T47D (cell line): ENCODE measurements at regions not wholly inside any gene's neighbourhood (a gene's known extent, or its start where the extent isn't known, plus 50 kb on each side); places are given as distances from the start of the nearest gene placed in this dataset.
A peak's percentile ranks its signal among the peaks of the same experiment; 100 is the strongest.
"Not testable (repeated sequence)": the region's sequence is repeated elsewhere in the genome, so short reads cannot be mapped to it uniquely, and the experiment has no call there.

Source experiments
- DNase-seq, 2 experiments: peaks; one replicate each; pipeline versions ENCODE4 v3.0.0 to v3.0.0-alpha.2; 2011 to 2012; ENCODE audit warnings: low read depth in 1 of 2, low spot score in 1 of 2
- JUND ChIP-seq: IDR thresholded peaks from 2 replicates; pipeline ENCODE4 v1.6.1; 2012; ENCODE audit warnings: low read depth
- in situ Hi-C: cut with HindIII; loops from 2 replicates; pipeline ENCODE4 v1.10.0; 2016; ENCODE audit warnings: low sequenced_read_pairs, low pct_unique_long_range_greater_than_20kb

DNA sequence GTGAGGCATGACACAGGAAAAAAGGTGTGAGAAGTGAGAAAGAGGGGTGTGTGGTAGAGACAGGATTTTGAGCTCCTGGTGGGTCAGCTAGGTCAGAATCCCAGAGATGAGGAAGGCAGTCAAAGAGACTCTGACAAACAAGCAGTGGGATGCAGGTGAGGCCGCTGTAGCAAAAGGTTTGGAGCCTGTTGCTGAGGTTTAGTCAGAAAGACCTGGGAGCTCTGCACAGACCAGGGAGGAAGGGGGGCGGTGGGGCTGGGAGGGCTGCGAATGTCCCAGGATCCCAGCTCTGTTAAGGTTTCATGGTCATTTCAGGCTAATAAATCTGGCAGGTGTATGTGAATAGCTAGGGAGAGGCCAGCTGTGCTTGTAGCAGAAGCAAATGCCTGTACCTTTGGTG, 373.9 kb upstream of the SYNCRIP start:
- in situ Hi-C loops: no loop called here
- TF ChIP-seq JUND: no peak
- DNase-seq: no peak

GRCh38 chr6:86016077-86016476, 373.4 kb upstream of the SYNCRIP start:
- no peak for DNase-seq
- in situ Hi-C loops: no loop called here
- TF ChIP-seq JUND: no peak

DNA sequence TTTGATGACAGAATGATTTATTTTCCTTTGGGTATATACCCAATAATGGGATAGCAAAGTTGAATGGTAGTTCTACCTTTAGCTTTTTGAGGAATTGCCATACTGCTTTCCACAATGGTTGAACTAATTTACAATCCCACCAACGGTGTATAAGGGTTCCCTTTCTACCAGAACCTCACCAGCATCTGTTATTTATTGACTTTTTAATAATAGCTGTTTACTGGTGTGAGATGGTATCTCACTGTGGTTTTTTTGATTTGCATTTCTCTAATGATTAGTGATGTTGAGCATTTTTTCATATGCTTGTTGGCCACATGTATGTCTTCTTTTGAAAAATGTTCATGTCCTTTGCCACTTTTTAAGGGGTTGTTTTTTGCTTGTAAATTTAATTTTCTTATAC, 370.3 kb upstream of the SYNCRIP start:
- in situ Hi-C loops, DNase-seq: not testable (repeated sequence)

DNA sequence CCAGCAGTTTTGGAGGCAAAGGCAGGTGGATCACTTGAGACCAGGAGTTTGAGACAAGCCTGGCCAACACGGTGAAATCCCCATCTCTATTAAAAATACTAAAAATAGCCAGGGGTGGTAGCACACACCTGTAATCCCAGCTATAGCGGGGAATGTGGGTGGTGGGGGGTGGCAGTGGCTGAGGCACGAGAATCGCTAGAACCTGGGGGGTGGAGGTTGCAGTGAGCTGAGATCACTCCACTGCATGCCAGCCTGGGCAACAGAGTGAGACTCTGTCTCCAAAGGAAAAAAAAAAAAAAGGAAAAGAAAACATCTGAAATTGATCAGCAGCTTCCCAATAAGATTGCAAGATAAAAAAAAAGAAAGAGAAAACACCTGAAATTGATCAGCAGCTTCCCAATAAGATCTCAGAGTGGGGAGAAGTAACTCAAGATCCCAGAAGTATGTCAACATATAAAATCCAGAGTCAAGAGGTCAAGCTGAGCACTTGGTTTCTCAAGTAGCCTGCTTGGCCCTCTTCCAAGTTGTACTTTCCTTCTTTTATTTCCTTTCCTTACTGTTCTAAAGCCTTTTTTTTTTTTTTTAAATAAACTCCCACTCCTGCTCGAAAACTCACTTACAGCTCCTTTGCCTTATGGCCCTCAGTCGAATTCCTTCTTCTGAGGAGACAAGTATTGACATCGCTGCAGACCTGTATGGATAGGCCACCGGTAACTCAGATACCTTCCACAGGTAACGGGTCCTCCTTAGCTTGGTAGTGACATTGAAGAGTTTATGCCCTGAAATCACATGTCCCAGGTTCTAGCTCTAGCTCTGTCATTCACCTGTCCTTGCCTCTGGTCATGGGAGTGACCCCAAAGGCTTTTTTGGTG, 368.5 kb upstream of the SYNCRIP start:
- DNase-seq: no peak
- in situ Hi-C loops: no loop called here
- TF ChIP-seq JUND: no peak

DNA sequence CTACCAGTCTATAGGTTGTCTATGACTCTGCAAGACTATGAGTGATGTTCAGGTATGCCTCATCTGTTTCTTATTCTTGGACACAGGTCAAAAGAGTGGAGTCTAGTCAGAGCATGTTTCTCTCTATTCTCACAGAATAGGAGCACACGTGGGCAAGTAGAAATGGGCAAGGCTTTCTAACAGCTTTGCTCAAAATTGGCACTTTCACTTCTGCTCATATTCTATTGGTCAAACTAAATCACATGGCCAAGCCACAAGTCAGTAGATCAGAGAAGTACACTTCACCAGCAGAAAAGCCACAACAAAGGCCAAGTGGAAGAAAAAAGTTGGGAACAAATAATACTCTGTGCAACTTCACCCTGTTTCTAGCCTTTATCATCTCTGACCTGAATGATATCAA, 354.5 kb upstream of the SYNCRIP start:
- DNase-seq: no peak
- in situ Hi-C loops: no loop called here
- no peak for TF ChIP-seq JUND

DNA sequence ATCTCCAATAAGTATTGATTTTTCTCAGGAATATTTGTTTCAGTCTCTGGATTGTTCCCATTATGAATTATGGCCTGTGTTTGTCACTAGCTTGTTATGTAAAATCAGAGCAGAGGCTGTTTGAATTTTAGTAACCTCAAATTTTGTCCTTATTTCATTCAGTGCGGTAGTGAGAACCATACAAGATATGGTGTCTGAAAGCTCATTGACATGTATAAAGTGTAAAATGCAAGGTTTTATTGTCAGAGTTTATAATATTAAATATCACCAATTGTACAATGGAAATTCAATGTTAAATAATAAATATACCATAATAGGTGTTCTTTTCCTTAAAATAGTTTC, 353.3 kb upstream of the SYNCRIP start:
- TF ChIP-seq JUND: no peak
- DNase-seq: no peak
- in situ Hi-C loops: no loop called here

DNA sequence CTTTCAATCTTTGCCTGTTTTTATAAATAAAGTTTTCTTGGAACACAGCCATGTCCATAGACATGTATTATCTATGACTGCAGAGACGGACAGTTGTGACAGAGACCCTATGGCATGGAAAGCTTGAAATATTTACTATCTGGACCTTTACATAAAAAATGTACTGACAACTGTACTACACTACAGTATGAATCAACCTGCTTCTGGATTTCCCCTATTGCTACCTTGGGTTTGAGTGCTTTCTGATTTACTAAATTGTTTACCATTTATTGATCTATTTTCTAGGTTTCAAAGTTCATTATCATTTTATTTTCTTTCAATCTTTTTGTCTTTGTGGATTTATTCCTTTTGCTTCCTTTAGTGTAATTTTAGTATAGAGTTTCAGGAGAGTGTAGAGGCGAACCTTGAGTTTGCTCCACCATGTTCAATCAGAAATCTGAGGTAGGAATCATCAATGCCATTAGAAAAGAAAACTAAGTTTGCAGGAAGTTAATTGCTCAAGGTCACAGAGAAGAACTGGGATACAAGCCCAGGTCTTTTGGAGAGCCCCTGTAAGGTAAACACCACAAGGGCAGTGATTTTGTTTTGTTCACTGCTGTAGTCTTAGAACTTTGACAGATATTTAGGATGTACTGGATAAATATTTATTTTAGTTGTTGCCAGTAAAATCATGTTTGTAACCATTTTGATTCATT, 352.8 kb upstream of the SYNCRIP start:
- in situ Hi-C loops: no loop called here
- TF ChIP-seq JUND: no peak
- DNase-seq: no peak

GRCh38 chr6:85986681-85987080, 344.0 kb upstream of the SYNCRIP start:
- in situ Hi-C loops: no loop called here
- no peak for TF ChIP-seq JUND
- DNase-seq: no peak

DNA sequence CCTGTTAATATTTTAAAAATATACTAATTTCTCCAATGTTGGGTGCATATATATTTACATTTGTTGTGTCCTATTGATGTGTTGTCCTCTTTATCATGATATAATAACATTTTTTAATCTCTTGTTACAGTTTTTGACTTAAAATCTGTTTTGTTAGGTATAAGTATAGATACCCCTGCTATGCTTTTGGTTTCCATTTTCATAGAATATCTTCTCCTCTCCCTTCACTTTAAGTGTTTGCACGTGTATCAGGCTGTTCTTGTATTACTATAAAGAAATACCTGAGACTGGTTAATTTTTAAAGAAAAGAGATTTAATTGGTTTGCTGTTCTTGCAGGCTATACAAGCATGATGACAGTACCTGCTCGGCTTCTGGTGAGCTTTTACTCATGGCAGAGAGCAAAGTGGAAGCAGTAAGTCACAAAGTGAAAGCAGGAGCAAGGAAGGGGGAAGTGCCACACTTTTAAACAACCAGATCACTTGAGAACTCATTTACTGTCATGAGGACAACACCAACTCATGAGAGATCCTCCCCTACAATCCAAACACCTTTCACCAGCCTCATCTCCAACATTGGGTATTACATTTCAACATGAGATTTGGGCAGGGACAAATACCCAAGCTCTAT, 340.5 kb upstream of the SYNCRIP start:
- DNase-seq: no peak
- TF ChIP-seq JUND: no peak

GRCh38 chr6:85977661-85978060, 335.0 kb upstream of the SYNCRIP start:
- DNase-seq: peak in 1 of 2 experiments; percentile 5
- no peak for TF ChIP-seq JUND
- in situ Hi-C loops: no loop called here

More for the DNA sequence above, 340.5 kb upstream of the SYNCRIP start:
- in situ Hi-C loops: no loop called here

GRCh38 chr6:85975957-85976356, 333.3 kb upstream of the SYNCRIP start:
- no peak for DNase-seq
- TF ChIP-seq JUND: no peak
- in situ Hi-C loops: no loop called here

DNA sequence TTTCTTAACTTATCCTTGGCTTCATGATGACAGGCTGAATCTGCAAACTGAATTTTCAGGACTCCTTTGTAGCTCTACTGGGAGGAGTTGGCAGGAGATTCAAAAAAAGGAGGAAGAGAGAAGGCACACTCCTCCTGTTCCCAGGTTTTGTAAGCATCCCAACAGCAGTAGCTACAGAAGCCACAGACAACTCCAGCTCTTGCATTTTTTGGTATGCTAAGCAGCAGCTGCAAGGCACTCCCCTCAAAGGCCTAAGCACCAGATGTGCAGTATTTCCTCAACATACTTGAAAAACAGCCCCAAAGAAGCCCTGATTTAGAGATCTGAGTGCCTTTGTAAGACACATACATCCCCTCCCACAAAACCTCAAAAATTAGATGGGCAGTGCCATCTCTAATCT, 328.6 kb upstream of the SYNCRIP start:
- in situ Hi-C loops: no loop called here
- no peak for DNase-seq
- TF ChIP-seq JUND: no peak

DNA sequence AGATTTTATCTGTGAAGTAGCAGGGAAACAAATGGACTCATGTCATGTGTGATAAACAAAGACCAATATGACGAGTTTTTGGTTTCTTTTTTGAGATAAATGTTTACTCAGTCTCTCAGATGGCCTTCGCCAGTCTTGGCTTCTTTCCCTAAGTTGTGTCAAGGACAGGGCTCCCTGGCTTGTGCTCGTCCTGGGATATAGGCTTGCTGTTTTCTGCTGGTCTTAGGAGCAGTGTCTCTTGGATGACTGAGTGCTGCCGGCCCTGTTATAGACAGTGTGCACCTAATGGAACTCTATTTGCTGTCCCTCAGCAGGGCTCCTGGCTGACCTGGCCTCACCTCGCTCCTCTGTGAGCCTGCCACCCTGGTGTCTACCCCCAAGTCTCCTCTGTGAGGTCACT, 324.1 kb upstream of the SYNCRIP start:
- in situ Hi-C loops: no loop called here
- no peak for TF ChIP-seq JUND
- no peak for DNase-seq

DNA sequence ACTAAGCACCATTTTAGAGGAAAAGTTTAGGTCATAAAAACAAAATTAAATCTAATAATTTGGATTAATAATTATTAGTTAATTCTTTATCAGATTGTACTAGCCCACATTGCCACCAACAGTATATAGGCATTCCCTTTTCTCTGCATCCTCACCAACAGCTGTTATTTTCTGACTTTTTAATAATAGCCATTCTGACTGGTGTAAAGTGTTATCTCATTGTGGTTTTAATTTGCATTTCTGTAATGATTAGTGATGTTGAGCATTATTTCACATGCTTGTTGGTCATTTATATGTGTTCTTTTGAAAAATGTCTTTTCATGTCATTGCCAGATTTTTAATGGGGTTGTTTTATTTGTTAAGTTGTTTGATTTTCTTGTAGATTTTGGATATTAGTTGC, 319.1 kb upstream of the SYNCRIP start:
- no peak for TF ChIP-seq JUND
- in situ Hi-C loops: no loop called here
- DNase-seq: no peak
